ENCODE measurements at regions not wholly inside any gene's neighbourhood (a gene's known extent, or its start where the extent isn't known, plus 50 kb on each side); places are given as distances from the start of the nearest gene placed in this dataset.

- Histone ChIP-seq H3K9ac (replicated peaks in 1 of 4; ENCODE audit: extremely low read depth in 1 of 4, low read depth in 3 of 4, low read length in 3 of 4) (no peak overlapping the region), H2BK15ac (ENCODE audit: low read length) (no peak overlapping the region), H3K36me3 (ENCODE audit: control insufficient read depth in 2 of 4, insufficient read depth in 4 of 4, low read length in 3 of 4) (no peaks in the 10 kb centered on the region), H3K23me2 (ENCODE audit: low read depth, low read length) (no peaks in the 10 kb centered on the region), H3K4me3 (ENCODE audit: extremely low read depth in 1 of 4, insufficient read depth in 2 of 4, low read depth in 3 of 4, low read length in 4 of 4) (no peak overlapping the region), H4K8ac (ENCODE audit: extremely low read depth, insufficient read depth, low read length) (no peak overlapping the region), H3K4ac (replicated peaks; ENCODE audit: insufficient read length, low read depth, low read length) (no peak overlapping the region), H3K14ac (ENCODE audit: insufficient read length) (no peak overlapping the region), H2AFZ (ENCODE audit: low read length) (no peak overlapping the region), H3K23ac (ENCODE audit: insufficient read length) (no peak overlapping the region), H2BK5ac (ENCODE audit: low read depth, low read length) (no peak overlapping the region), H2BK120ac (replicated peaks; ENCODE audit: low read depth, low read length) (no peak overlapping the region), H3K4me2 (ENCODE audit: insufficient read depth in 1 of 2, low read depth in 2 of 2, low read length in 2 of 2) (no peak overlapping the region), H3K79me1 (ENCODE audit: low read depth, low read length) (no peaks in the 10 kb centered on the region), H3K9me3 (ENCODE audit: insufficient read depth in 2 of 2, low read depth in 1 of 2, low read length in 1 of 2) (no peaks in the 10 kb centered on the region), H3K27me3 (replicated peaks in 1 of 4; ENCODE audit: control insufficient read depth in 3 of 4, extremely low read depth in 1 of 4, insufficient read depth in 3 of 4, low read length in 3 of 4) (no peaks in the 10 kb centered on the region), H3K4me1 (replicated peaks in 1 of 4; ENCODE audit: control insufficient read depth in 3 of 4, insufficient read depth in 4 of 4, low read length in 3 of 4) (no peaks in the 10 kb centered on the region; a peak in 1 of 7 replicates), H2AK5ac (ENCODE audit: low read depth, low read length) (no peak overlapping the region), H4K5ac (ENCODE audit: insufficient read length, low read depth, low read length) (no peak overlapping the region), H2BK20ac (ENCODE audit: low read length) (no peak overlapping the region), H4K91ac (replicated peaks; ENCODE audit: insufficient read length, low read length) (no peak overlapping the region), H2BK12ac (ENCODE audit: low read depth, low read length) (no peak overlapping the region), H3K56ac (replicated peaks; ENCODE audit: insufficient read length, low read depth, low read length) (no peak overlapping the region), H3K18ac (ENCODE audit: extremely low read depth, low read length) (no peak overlapping the region), H3K27ac (ENCODE audit: low read depth, low read length) (no peak overlapping the region), H3K79me2 (ENCODE audit: control insufficient read depth in 1 of 2, insufficient read depth in 2 of 2, low read length in 2 of 2) (no peaks in the 10 kb centered on the region), H4K20me1 (replicated peaks in 1 of 2; ENCODE audit: control insufficient read depth in 1 of 2, insufficient read depth in 2 of 2, low read length in 2 of 2) (no peaks in the 10 kb centered on the region)
- ChIA-PET CTCF (ENCODE audit: partially characterized antibody) (no interaction called here), POLR2A (ENCODE audit: partially characterized antibody) (no interaction called here)
- DNase-seq (ENCODE audit: low read depth in 1 of 2, low spot score in 2 of 2) (no peak), FAIRE-seq (no peak)
- 100% methylated on average over 1 of the region's 1 CpG; no CpG with 5 or more reads in 1 of the 2 experiments for WGBS, 2 experiments (ENCODE audit: extremely low coverage in 1 of 2, insufficient coverage in 1 of 2, insufficient read length in 1 of 2, insufficient replicate concordance in 2 of 2, low coverage in 1 of 2, low lambda C conversion rate in 2 of 2, missing lambda C conversion rate in 1 of 2)
- no peak for TF ChIP-seq TEAD4 (IDR thresholded peaks at IDR 0.05; ENCODE audit: low read depth, low read length)
Observed at GRCh38 chr18:69215161-69215560, 185.5 kb upstream of the DOK6 start.

Data from H1 (cell line).